Right atrium auricular region (tissue), 2 donors: ENCODE measurements at regions not wholly inside any gene's neighbourhood (a gene's known extent, or its start where the extent isn't known, plus 50 kb on each side); places are given as distances from the start of the nearest gene placed in this dataset.

Experiments used
- DNase-seq: peaks from one replicate; pipeline ENCODE4 v3.0.0-alpha.2; 2019; ENCODE audit warnings: low spot score
- H3K27ac ChIP-seq, 2 donors: fragments of 200-600 bp; sonication (generic); 1 replicate in 1 of 2; 2 replicates in 1 of 2; pipeline ENCODE4 v1.5.1; 2016 to 2019
- H3K27me3 ChIP-seq, 2 donors: fragments of 200-600 bp; sonication (generic); one replicate each; pipeline versions ENCODE4 v1.5.1 to v1.6.0; 2017 to 2019
- H3K36me3 ChIP-seq: fragments of 200-600 bp; sonication (generic); one replicate; pipeline ENCODE4 v1.5.1; 2016
- H3K4me1 ChIP-seq, 2 donors: fragments of 200-600 bp; sonication (generic); one replicate each; pipeline versions ENCODE4 v1.5.1 to v1.6.0; 2017 to 2019
- H3K4me3 ChIP-seq, 2 donors: fragments of 200-600 bp; sonication (generic); 1 replicate in 1 of 2; 2 replicates in 1 of 2; pipeline ENCODE4 v1.5.1; 2017 to 2019; ENCODE audit warnings: mild to moderate bottlenecking in 1 of 2, moderate library complexity in 1 of 2
- H3K9me3 ChIP-seq, 2 donors: fragments of 200-600 bp; sonication (generic); one replicate each; pipeline ENCODE4 v1.5.1; 2019
- CTCF ChIP-seq, 2 donors: fragments of 200-600 bp; sonication (generic); IDR thresholded peaks; one replicate each; pipeline ENCODE4 v1.5.1; 2019; ENCODE audit warnings: antibody characterized with exemption in 2 of 2

GRCh38 chr2:121132762-121133107 is 152.3 kb downstream of the TFCP2L1 start:
- no peaks in the 10 kb centered on the region for H3K4me1 ChIP-seq
- H3K27ac ChIP-seq, result no peak overlapping the region
- no peak overlapping the region for H3K4me3 ChIP-seq
- no peak for TF ChIP-seq CTCF (IDR thresholded peaks at IDR 0.05)
- no peaks in the 10 kb centered on the region for H3K27me3 ChIP-seq
- H3K36me3 ChIP-seq, result no peaks in the 10 kb centered on the region
- no peak for DNase-seq
- H3K9me3 ChIP-seq, result no peaks in the 10 kb centered on the region

GRCh38 chr2:121133551-121134319 is 151.3 kb downstream of the TFCP2L1 start:
- no peak overlapping the region for H3K4me3 ChIP-seq
- H3K4me1 ChIP-seq, result no peaks in the 10 kb centered on the region
- H3K9me3 ChIP-seq, result no peaks in the 10 kb centered on the region
- no peak for TF ChIP-seq CTCF (IDR thresholded peaks at IDR 0.05)
- no peaks in the 10 kb centered on the region for H3K36me3 ChIP-seq
- no peak for DNase-seq
- H3K27me3 ChIP-seq, result no peaks in the 10 kb centered on the region
- no peak overlapping the region for H3K27ac ChIP-seq

DNA sequence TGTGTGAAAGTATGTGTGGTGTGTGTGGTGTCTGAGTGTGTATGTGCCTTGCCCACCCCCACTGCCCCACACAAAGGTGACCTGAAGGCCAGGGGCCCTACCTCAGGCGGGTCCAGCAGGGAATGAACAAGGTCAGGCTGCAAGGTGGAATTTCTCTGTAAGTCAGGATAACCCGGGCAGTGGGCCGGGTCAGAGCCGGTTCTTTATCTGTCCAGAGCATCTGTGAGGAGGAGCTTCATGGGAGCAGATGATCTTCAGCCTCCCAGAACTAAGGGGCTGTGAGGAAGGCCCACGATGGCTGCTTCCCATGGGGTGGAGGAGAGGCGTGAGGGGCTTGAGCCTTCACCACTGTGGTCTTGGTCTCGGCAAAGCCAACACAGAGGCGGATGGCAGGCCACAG is 150.3 kb downstream of the TFCP2L1 start:
- H3K4me1 ChIP-seq, result no peaks in the 10 kb centered on the region
- H3K27me3 ChIP-seq, result no peaks in the 10 kb centered on the region
- no peak overlapping the region for H3K4me3 ChIP-seq
- no peaks in the 10 kb centered on the region for H3K9me3 ChIP-seq
- TF ChIP-seq CTCF (IDR thresholded peaks at IDR 0.05), result no peak
- no peak for DNase-seq
- no peak overlapping the region for H3K27ac ChIP-seq
- no peaks in the 10 kb centered on the region for H3K36me3 ChIP-seq

DNA sequence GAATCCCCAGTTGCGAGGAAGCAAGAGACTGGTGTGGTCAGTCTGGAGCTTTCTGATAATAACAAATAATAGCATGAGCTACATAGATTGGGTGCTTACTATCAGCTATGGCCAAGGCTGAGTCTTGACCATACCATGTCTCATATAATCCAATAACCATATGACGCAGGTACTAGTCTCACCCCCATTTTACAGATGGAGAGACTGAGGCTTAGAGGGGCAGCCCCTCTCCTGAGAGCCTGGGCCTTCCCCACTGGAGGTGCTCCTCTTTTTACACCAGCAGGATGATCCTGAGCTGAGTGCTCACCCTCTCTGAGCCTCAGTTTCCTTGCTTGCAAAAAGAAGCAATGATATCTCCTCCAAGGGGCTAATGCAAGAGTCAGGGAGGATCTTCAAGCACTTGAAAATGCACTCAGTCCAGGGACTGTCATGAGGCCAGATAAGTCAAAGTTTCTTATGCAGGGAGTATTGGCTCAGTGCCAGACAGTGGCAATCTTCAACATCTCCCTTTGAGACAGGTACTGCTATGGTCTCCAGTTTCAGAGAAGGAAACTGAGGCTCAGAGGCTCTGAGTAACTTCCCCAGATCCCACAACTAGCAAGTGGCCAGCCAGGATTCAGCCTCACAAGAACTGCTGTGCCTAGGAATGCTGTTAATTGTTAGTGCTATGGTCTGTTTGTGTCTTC is 149.7 kb downstream of the TFCP2L1 start:
- no peak overlapping the region for H3K4me3 ChIP-seq
- no peaks in the 10 kb centered on the region for H3K9me3 ChIP-seq
- no peaks in the 10 kb centered on the region for H3K4me1 ChIP-seq
- DNase-seq, result no peak
- no peaks in the 10 kb centered on the region for H3K36me3 ChIP-seq
- TF ChIP-seq CTCF (IDR thresholded peaks at IDR 0.05), result no peak
- no peak overlapping the region for H3K27ac ChIP-seq
- H3K27me3 ChIP-seq, result no peaks in the 10 kb centered on the region

- no peaks in the 10 kb centered on the region for H3K4me1 ChIP-seq
- H3K27me3 ChIP-seq, result no peaks in the 10 kb centered on the region
- no peak for DNase-seq
- H3K9me3 ChIP-seq, result no peaks in the 10 kb centered on the region
- H3K27ac ChIP-seq, result no peak overlapping the region
- no peak overlapping the region for H3K4me3 ChIP-seq
- no peaks in the 10 kb centered on the region for H3K36me3 ChIP-seq
- no peak for TF ChIP-seq CTCF (IDR thresholded peaks at IDR 0.05)
Observed at GRCh38 chr2:121136323-121136722, 148.7 kb downstream of the TFCP2L1 start.
